IPS DF 19.7 (cell line): ENCODE measurements at regions not wholly inside any gene's neighbourhood (a gene's known extent, or its start where the extent isn't known, plus 50 kb on each side); places are given as distances from the start of the nearest gene placed in this dataset.
"Not testable (repeated sequence)": the region's sequence is repeated elsewhere in the genome, so short reads cannot be mapped to it uniquely, and the experiment has no call there.

ENCODE experiments used
- DNase-seq: peaks from one replicate; pipeline ENCODE4 v3.0.0-alpha.2; 2013; ENCODE audit warnings: low read depth, low spot score

DNA sequence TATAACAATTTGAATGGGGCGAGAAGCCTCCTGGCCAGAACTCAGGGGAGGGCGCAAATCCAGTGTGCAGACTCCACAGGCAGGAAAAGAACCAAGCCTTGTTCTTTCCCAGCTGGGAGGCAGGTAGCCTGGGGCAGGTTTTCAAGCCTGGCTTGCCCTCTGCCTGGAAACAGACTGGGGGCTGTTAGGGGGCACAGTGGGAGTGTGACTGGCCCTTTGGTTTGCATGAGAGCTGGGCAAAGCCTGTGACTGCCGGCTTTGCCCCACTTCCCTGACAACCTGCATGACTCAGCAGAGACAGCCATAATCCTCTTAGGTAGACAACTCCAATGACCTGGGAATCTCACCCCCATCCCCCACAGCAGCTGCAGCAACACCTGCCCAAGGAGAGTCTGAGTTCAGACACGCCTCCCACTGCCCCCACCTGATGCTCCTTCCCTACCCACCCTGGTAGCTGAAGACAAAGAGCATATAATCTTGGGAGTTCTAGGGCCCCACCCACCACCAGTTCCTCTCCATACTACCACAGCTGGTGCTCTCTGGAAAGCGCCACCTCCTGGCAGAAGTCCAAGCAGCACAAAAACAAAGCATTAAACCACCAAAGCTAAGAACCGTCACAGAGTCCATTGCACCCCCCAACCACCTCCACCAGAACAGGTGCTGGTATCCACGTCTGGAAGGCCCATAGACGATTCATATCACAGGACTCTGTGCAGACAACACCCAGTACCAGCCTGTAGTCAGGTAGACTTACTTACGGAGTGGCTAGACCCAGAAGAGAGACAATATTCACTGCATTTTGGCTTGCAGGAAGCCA is 402.5 kb downstream of the STK39 start:
- peak; percentile 48 for DNase-seq

DNA sequence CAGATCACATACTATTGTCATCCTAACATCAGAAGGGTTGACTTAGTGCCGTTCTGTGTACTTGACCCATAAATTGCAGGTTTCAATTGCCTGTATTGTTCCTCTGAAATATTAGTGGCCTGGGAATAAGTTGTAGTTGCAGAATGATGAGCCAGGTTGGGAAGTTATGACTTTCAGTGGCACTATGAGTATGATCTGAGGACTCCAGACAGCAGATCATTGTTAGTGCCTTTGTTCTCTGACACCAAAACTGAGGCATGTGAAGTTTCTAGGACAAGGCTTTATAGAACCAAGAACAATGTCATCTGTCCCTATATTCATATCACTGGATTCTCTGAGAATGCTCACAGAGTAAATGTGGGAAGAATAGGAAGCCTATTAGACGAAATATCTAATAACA is 403.7 kb downstream of the STK39 start:
- no peak for DNase-seq

GRCh38 chr2:167843217-167843616 is 404.2 kb downstream of the STK39 start:
- DNase-seq, result no peak

GRCh38 chr2:167842047-167842446 is 405.3 kb downstream of the STK39 start:
- DNase-seq, result no peak

GRCh38 chr2:167835290-167835689 is 412.1 kb downstream of the STK39 start:
- not testable (repeated sequence) for DNase-seq

GRCh38 chr2:167834707-167835106 is 412.7 kb downstream of the STK39 start:
- no peak for DNase-seq

DNA sequence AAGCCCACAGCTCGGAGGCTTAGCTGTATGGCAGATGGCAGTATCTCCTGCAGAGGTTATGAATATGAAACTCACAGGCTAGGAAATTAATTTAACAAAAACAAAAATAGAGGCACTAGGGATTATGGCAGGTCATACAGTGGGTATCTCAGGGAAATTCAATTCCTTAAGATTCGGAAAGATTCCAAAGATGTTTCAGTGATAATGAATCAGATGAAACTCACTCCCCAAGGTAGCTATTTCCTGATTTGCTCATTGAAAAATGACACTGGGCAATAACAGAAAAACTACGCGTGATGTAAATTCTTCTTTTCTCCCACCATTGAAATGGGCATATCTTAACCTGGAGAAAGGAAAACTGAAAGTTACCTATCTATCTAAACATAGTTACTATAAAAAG is 414.1 kb downstream of the STK39 start:
- DNase-seq, result no peak

- no peak for DNase-seq
These were observed 414.5 kb downstream of the STK39 start for GRCh38 chr2:167832868-167833287.

DNA sequence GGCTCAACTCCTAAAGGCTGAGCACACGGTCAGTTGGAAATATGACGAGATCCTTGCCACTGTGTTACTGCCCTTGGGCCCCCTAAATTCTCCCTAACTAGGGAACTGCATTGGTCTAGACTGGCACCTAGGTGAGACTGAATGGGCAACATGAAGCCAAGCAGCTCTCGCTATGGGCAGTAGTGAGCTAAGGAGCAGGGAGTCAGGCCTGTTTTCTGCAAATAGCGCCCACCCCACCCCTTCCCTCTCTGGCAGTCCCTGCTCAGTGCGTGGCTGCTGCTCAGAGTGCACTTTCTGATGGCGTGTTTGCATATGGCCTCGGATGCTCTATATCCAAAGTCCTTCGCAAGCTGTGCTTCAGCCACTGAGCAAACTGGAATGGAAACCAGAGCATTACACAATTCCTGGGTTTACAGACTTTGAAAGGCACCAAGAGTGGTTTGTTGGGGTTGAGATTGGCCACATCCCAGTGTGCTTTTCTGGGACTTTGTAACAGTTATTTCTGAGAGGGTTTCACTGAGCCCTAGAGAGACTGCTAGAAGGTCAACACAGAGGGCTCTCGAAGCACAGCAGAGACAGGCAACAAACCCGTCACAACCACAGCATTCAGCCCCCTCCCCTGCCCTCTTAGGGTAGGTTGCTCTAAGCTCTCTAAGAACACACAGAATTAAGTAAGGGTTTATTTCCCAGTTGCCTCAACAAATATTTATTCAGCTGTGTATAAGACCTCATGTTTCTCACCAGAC is 419.9 kb downstream of the STK39 start:
- no peak for DNase-seq

GRCh38 chr2:167826906-167827305 is 420.5 kb downstream of the STK39 start:
- DNase-seq, result no peak

- DNase-seq, result no peak
These were observed 421.7 kb downstream of the STK39 start for GRCh38 chr2:167825664-167826063.

GRCh38 chr2:167822690-167823465 is 424.5 kb downstream of the STK39 start:
- DNase-seq, result no peak

DNA sequence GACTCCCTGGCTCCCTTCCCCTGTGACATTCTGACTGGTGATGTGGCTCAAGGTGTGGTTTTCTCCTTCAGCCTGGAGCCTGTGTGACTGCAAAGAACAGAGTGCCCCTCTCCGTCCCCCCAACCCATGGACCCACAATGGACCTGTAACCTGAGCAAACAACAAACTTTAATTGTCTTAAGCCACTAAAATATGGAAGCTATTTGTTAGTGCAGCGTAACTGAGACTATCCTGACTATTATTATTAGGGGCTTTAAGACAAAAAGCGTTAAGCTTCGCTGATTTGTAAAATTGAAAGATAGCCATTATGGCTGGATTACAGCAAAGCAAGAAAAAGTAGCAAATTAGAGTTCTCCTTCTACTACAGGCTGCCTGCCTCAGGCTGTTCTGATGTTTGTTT is 426.9 kb downstream of the STK39 start:
- no peak for DNase-seq

DNA sequence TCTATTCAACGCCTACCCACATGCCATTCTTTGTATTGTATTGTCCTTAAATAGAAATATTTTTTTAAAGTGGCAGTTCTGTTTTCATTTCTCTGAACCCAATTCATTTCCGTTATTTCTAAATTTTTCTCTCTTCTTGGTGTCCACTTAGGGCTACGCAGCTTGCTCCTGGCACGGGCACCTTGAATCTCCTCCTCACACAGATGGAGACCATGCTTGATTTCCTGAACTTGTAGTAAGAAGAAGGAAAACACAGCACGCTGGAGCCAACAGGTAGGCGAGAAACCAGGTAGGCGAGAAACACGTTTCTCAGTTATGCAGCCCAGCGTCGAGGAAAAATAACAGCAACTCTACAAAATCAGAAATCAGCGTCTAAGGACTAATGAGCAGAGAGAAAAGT is 428.9 kb downstream of the STK39 start:
- DNase-seq, result no peak

DNA sequence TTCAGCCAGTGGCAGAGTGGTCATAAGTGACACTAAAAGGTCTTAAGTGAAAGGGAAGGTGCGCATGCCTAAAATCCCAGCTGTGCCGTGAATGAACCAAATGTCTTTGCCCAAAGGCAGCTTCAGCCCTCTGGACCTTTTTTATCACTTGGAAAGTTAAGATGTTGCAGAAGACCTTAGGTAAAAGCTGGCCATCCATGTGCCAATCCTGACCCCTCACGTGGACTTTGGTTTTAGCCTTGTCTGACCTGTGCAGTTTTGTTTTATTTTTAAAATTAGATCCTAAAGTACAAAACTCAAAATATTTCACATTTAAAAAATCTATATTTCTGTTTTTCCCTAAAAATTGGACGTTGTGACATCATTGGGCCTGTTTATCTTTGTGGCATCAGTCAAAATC is 429.5 kb downstream of the STK39 start:
- no peak for DNase-seq

- no peak for DNase-seq
These were observed 430.0 kb downstream of the STK39 start for GRCh38 chr2:167817422-167817821.

- no peak for DNase-seq
These were observed 430.5 kb downstream of the STK39 start for GRCh38 chr2:167816874-167817290.

DNA sequence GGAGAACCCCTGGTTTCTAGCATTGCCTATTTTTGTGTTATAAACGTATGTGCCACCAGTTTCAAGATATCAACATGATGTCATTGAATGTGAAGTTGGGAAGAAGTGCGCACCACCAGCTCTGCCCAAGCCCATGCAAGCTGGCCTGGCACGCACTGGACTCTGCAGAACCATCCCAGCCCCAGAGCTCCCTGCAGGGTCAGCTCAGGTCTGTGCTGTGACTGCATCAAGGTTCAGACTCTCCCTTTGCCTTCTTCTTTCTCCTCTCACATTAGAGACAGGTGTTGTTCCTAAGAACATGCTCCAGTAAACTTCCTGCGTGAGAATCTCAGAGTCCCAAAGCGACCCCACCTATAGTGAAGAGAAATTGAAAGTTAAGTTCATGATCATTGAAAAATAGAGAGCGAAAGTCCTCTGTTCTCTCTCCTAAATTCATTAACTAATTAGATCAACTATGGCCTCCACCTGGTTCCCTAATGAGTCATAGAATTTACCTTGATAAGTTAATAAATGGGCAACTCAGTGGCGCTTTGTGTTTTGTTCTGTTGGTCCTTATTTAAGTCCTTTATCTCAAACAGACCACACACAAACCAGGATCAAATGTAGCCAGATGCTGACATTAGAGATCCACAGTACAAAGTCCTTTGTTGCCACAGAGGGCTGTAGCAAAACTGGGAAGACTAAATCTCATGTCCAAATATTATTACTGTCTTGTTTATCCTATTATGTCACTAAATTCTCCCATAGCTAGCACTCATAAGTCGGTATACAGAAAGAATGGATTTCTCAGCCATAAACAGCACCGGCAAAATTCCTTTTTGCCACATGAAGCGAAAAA is 432.3 kb downstream of the STK39 start:
- DNase-seq, result no peak

- DNase-seq, result not testable (repeated sequence)
These were observed 432.9 kb downstream of the STK39 start for GRCh38 chr2:167814482-167814880.

DNA sequence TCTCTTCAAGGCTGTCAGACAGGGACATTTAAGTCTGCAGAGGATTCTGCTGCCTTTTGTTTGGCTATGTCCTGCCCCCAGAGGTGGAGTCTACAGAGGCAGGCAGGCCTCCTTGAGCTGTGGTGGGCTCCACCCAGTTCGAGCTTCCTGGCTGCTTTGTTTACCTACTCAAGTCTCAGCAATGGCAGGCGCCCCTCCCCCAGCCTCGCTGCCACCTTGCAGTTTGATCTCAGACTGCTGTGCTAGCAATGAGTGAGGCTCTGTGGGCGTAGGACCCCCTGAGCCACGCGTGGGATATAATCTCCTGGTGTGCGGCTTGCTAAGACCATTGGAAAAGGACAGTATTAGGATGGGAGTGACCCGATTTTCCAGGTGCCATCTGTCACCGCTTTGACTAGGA is 437.6 kb downstream of the STK39 start:
- DNase-seq, result not testable (repeated sequence)

DNA sequence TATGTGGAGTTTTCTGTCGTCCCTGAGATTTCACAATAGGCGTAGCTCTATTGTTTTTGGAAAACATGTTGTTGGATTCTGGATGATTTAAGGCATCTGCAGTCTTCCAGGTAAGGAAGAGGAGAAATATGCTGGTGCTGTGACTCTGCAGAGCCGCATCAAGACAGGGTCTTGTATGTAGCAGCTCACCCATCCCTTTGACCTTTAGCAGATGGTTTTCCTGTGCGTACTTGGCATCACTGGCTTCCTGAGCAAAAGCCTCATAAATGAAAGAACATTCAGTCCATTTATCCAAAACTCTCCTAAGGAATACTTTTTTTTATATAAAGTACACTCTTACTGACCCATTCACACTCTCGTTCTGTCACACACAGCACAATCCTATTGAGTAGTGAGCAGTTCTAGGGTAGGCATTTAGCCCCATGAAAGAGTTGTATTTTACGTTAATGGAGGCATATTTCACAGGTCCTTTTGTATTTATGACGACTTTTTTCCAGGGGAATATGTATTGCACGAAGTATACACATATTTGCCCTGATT is 443.9 kb downstream of the STK39 start:
- no peak for DNase-seq
